ENCODE measurements at regions not wholly inside any gene's neighbourhood (a gene's known extent, or its start where the extent isn't known, plus 50 kb on each side); places are given as distances from the start of the nearest gene placed in this dataset.

DNA sequence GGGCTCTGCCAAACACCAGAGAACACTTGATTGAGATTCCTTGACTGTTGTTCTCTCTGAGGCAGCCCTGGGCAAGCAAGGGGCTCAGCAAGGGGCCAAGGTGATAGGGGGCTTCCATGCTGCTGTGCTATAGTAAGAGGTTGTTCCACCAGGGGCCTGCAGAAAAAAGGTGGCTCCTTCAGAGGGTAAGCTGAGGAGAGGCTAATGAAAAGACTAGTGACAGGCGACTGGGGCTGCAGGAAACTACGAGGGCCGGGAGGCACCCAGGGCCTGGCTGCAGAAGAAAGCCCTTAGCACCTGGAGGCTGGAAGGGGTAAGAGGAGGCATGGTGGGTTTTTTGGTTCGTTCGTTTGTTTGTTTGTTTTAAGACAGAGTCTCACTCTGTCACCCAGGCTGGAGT is 88.0 kb upstream of the CTNNA1 start:
- Histone ChIP-seq H3K4me2 (ENCODE audit: low read length) (no peak overlapping the region), H3K9me3 (ENCODE audit: low read length) (no peaks in the 10 kb centered on the region), H3K79me2 (ENCODE audit: insufficient read depth, low read depth, low read length) (no peaks in the 10 kb centered on the region), H3K9me2 (ENCODE audit: insufficient read depth, low read length) (no peaks in the 10 kb centered on the region), H4K20me1 (ENCODE audit: insufficient read depth, low read length) (no peaks in the 10 kb centered on the region), H3K36me3 (ENCODE audit: insufficient read depth, low read length) (no peaks in the 10 kb centered on the region), H3K4me3 (ENCODE audit: low read depth, low read length, poor library complexity, severe bottlenecking) (no peak overlapping the region), H2AFZ (ENCODE audit: low read length) (no peak overlapping the region), H3K4me1 (ENCODE audit: insufficient read depth, low read length, poor library complexity, severe bottlenecking) (peaks cover 12% of the 10 kb centered on the region), H3K27ac (ENCODE audit: low read depth, low read length, poor library complexity, severe bottlenecking) (no peak overlapping the region)
- intact Hi-C loops (cut with micrococcal nuclease; ENCODE audit: unreplicated experiment) = no loop called here
- POLR2A ChIA-PET = no interaction called here
- no peak for DNase-seq (ENCODE audit: low spot score)
- CTCF ChIA-PET (ENCODE audit: unreplicated experiment) = no interaction called here
- no peak for TF ChIP-seq EZH2phosphoT487 (IDR thresholded peaks at IDR 0.05; ENCODE audit: borderline replicate concordance, low read depth, low read length)
- TF ChIP-seq, protein P1, sequence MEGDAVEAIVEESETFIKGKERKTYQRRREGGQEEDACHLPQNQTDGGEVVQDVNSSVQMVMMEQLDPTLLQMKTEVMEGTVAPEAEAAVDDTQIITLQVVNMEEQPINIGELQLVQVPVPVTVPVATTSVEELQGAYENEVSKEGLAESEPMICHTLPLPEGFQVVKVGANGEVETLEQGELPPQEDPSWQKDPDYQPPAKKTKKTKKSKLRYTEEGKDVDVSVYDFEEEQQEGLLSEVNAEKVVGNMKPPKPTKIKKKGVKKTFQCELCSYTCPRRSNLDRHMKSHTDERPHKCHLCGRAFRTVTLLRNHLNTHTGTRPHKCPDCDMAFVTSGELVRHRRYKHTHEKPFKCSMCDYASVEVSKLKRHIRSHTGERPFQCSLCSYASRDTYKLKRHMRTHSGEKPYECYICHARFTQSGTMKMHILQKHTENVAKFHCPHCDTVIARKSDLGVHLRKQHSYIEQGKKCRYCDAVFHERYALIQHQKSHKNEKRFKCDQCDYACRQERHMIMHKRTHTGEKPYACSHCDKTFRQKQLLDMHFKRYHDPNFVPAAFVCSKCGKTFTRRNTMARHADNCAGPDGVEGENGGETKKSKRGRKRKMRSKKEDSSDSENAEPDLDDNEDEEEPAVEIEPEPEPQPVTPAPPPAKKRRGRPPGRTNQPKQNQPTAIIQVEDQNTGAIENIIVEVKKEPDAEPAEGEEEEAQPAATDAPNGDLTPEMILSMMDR (conservative IDR thresholded peaks at IDR 0.05; ENCODE audit: low read length) = no peak
- no TSS peak for BruUV-seq (replicated peaks)

- CTCF ChIA-PET (ENCODE audit: unreplicated experiment) = no interaction called here
Measured at GRCh38 chr5:138664276-138664943, 88.8 kb upstream of the CTNNA1 start.

GRCh38 chr5:138663561-138663960 is 88.4 kb upstream of the HSPA9 start:
- Histone ChIP-seq H3K36me3 (ENCODE audit: insufficient read depth, low read length) (no peaks in the 10 kb centered on the region), H3K79me2 (ENCODE audit: insufficient read depth, low read depth, low read length) (no peaks in the 10 kb centered on the region), H3K4me3 (ENCODE audit: low read depth, low read length, poor library complexity, severe bottlenecking) (no peak overlapping the region), H3K4me2 (ENCODE audit: low read length) (peak overlapping the region; percentile 28), H3K9me3 (ENCODE audit: low read length) (no peaks in the 10 kb centered on the region), H4K20me1 (ENCODE audit: insufficient read depth, low read length) (no peaks in the 10 kb centered on the region), H2AFZ (ENCODE audit: low read length) (no peak overlapping the region), H3K9me2 (ENCODE audit: insufficient read depth, low read length) (no peaks in the 10 kb centered on the region), H3K4me1 (ENCODE audit: insufficient read depth, low read length, poor library complexity, severe bottlenecking) (peaks cover 12% of the 10 kb centered on the region), H3K27ac (ENCODE audit: low read depth, low read length, poor library complexity, severe bottlenecking) (no peak overlapping the region)
- no TSS peak for BruUV-seq (replicated peaks)
- no peak for TF ChIP-seq EZH2phosphoT487 (IDR thresholded peaks at IDR 0.05; ENCODE audit: borderline replicate concordance, low read depth, low read length)
- TF ChIP-seq, protein P1 (conservative IDR thresholded peaks at IDR 0.05; ENCODE audit: low read length) = no peak
- CTCF ChIA-PET (ENCODE audit: unreplicated experiment) = no interaction called here
- intact Hi-C loops (cut with micrococcal nuclease; ENCODE audit: unreplicated experiment) = no loop called here
- DNase-seq (ENCODE audit: low spot score) = no peak
- POLR2A ChIA-PET = no interaction called here

More at GRCh38 chr5:138664276-138664943, 88.8 kb upstream of the CTNNA1 start:
- Histone ChIP-seq H3K4me1 (ENCODE audit: insufficient read depth, low read length, poor library complexity, severe bottlenecking) (peaks cover 12% of the 10 kb centered on the region), H4K20me1 (ENCODE audit: insufficient read depth, low read length) (no peaks in the 10 kb centered on the region), H3K9me2 (ENCODE audit: insufficient read depth, low read length) (no peaks in the 10 kb centered on the region), H3K9me3 (ENCODE audit: low read length) (no peaks in the 10 kb centered on the region), H3K79me2 (ENCODE audit: insufficient read depth, low read depth, low read length) (no peaks in the 10 kb centered on the region), H3K27ac (ENCODE audit: low read depth, low read length, poor library complexity, severe bottlenecking) (no peak overlapping the region), H3K4me3 (ENCODE audit: low read depth, low read length, poor library complexity, severe bottlenecking) (no peak overlapping the region), H3K36me3 (ENCODE audit: insufficient read depth, low read length) (no peaks in the 10 kb centered on the region), H3K4me2 (ENCODE audit: low read length) (no peak overlapping the region), H2AFZ (ENCODE audit: low read length) (no peak overlapping the region)
- no peak for DNase-seq (ENCODE audit: low spot score)
- POLR2A ChIA-PET = interaction anchor here (0.9 kb wide), 1 partner anchor 105 kb away, joined by 3 read pairs; no protein-coding TSS in a partner anchor
- no TSS peak for BruUV-seq (replicated peaks)
- TF ChIP-seq EZH2phosphoT487 (IDR thresholded peaks at IDR 0.05; ENCODE audit: borderline replicate concordance, low read depth, low read length) = no peak
- TF ChIP-seq, protein P1 (conservative IDR thresholded peaks at IDR 0.05; ENCODE audit: low read length) = no peak
- intact Hi-C loops (cut with micrococcal nuclease; ENCODE audit: unreplicated experiment) = no loop called here

Data from OCI-LY7 (cell line).